ENCODE measurements at regions not wholly inside any gene's neighbourhood (a gene's known extent, or its start where the extent isn't known, plus 50 kb on each side); places are given as distances from the start of the nearest gene placed in this dataset.

GRCh38 chr14:106610691-106611090 is 1084.3 kb downstream of the TMEM121 start:
- FAIRE-seq (no peak), DNase-seq (ENCODE audit: low read depth in 1 of 2, low spot score in 1 of 2) (no peak), ATAC-seq (no peak)
- WGBS (ENCODE audit: missing lambda C conversion rate), result 0% methylated on average over 4 of the region's 4 CpGs
- CTCF ChIA-PET, result no interaction called here
- no peaks in the 10 kb centered on the region for H3K4me1 ChIP-seq
- H3K4me2 ChIP-seq, result no peak overlapping the region
- TF ChIP-seq CHD2 (IDR thresholded peaks at IDR 0.05; ENCODE audit: low read length, partially characterized antibody), result no peak
- no peak for TF ChIP-seq EHF (CRISPR knock-in tag; IDR thresholded peaks at IDR 0.05)
- no peak for TF ChIP-seq JUN (IDR thresholded peaks at IDR 0.05)
- no peak for TF ChIP-seq CHD4 (IDR thresholded peaks at IDR 0.05; ENCODE audit: borderline replicate concordance)
- no peak for TF ChIP-seq MYC (IDR thresholded peaks at IDR 0.05; ENCODE audit: borderline replicate concordance, low read length)
- no peak for TF ChIP-seq HOXA7 (CRISPR knock-in tag; IDR thresholded peaks at IDR 0.05)
- TF ChIP-seq GATA3 (IDR thresholded peaks at IDR 0.05; ENCODE audit: borderline replicate concordance), result no peak
- no peak for TF ChIP-seq FOSB (CRISPR knock-in tag; IDR thresholded peaks at IDR 0.05)
- TF ChIP-seq, protein P1, sequence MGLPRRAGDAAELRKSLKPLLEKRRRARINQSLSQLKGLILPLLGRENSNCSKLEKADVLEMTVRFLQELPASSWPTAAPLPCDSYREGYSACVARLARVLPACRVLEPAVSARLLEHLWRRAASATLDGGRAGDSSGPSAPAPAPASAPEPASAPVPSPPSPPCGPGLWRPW (IDR thresholded peaks at IDR 0.05), result no peak
- TF ChIP-seq HOXB13 (CRISPR knock-in tag; IDR thresholded peaks at IDR 0.05; ENCODE audit: low read depth), result no peak
- TF ChIP-seq, protein P2, sequence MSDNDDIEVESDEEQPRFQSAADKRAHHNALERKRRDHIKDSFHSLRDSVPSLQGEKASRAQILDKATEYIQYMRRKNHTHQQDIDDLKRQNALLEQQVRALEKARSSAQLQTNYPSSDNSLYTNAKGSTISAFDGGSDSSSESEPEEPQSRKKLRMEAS (IDR thresholded peaks at IDR 0.05), result no peak
- no peak for TF ChIP-seq TP53 (CRISPR knock-in tag; IDR thresholded peaks at IDR 0.05)
- no peak for TF ChIP-seq HEYL (CRISPR knock-in tag; IDR thresholded peaks at IDR 0.05)
- TF ChIP-seq RNF2 (IDR thresholded peaks at IDR 0.05; ENCODE audit: borderline replicate concordance, low read depth), result no peak
- H3K9me3 ChIP-seq, result no peaks in the 10 kb centered on the region
- H3K4me3 ChIP-seq, result no peak overlapping the region
- POLR2A ChIA-PET, result no interaction called here
- no peak overlapping the region for H3K27ac ChIP-seq

DNA sequence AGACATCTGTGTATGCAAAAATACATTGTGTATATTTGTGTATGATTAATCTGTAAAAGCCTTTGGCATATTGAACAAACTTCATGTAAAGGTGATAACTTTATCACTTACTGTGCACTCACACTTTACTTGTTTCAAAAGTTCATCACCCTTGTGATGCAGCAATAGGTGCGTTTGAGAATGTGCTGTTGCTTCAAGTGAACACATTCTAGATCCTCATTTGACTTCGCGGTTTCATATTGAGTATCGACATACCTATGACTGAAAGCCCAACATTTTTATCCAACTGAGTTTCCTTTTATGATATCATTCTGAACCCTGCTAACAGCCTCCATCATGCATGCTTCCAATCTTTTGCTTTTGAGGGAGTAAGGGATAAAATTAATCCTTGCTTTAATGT is 1086.9 kb downstream of the TMEM121 start:
- FAIRE-seq (no peak), DNase-seq (ENCODE audit: low read depth in 1 of 2, low spot score in 1 of 2) (no peak), ATAC-seq (no peak)
- no peak overlapping the region for H3K4me2 ChIP-seq
- TF ChIP-seq MAZ (IDR thresholded peaks at IDR 0.05; ENCODE audit: borderline replicate concordance, low read depth, low read length) (no peak), FOSB (CRISPR knock-in tag; IDR thresholded peaks at IDR 0.05) (no peak), KDM1A (IDR thresholded peaks at IDR 0.05; ENCODE audit: low read depth) (no peak), POLR2A (IDR thresholded peaks at IDR 0.05; ENCODE audit: low read length) (no peak), TP53 (CRISPR knock-in tag; IDR thresholded peaks at IDR 0.05) (no peak), CBX2 (IDR thresholded peaks at IDR 0.05; ENCODE audit: borderline replicate concordance, low read depth) (no peak), HOXA7 (CRISPR knock-in tag; IDR thresholded peaks at IDR 0.05) (no peak), RCOR1 (IDR thresholded peaks at IDR 0.05; ENCODE audit: low read depth, low read length) (no peak), HOXB5 (CRISPR knock-in tag; IDR thresholded peaks at IDR 0.05) (no peak), SMC3 (IDR thresholded peaks at IDR 0.05) (no peak), HEYL (CRISPR knock-in tag; IDR thresholded peaks at IDR 0.05) (no peak), BHLHE40 (IDR thresholded peaks at IDR 0.05; ENCODE audit: low read depth, low read length) (no peak), ZC3H11A (IDR thresholded peaks at IDR 0.05) (no peak), CHD4 (IDR thresholded peaks at IDR 0.05; ENCODE audit: borderline replicate concordance) (no peak), NPAS2 (CRISPR knock-in tag; IDR thresholded peaks at IDR 0.05; ENCODE audit: borderline replicate concordance) (no peak)
- TF ChIP-seq, protein P3, sequence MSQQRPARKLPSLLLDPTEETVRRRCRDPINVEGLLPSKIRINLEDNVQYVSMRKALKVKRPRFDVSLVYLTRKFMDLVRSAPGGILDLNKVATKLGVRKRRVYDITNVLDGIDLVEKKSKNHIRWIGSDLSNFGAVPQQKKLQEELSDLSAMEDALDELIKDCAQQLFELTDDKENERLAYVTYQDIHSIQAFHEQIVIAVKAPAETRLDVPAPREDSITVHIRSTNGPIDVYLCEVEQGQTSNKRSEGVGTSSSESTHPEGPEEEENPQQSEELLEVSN (IDR thresholded peaks at IDR 0.05; ENCODE audit: borderline replicate concordance, low read depth), result no peak
- TF ChIP-seq, protein P2 (IDR thresholded peaks at IDR 0.05), result no peak
- TF ChIP-seq, protein P1 (IDR thresholded peaks at IDR 0.05), result no peak
- WGBS (ENCODE audit: missing lambda C conversion rate), result 54% methylated on average over 4 of the region's 4 CpGs
- no peak overlapping the region for H3K27ac ChIP-seq
- no peak overlapping the region for H3K4me3 ChIP-seq
- H3K4me1 ChIP-seq, result no peaks in the 10 kb centered on the region
- CTCF ChIA-PET, result no interaction called here
- H3K9me3 ChIP-seq, result no peaks in the 10 kb centered on the region
- POLR2A ChIA-PET, result no interaction called here
